ENCODE measurements at regions not wholly inside any gene's neighbourhood (a gene's known extent, or its start where the extent isn't known, plus 50 kb on each side); places are given as distances from the start of the nearest gene placed in this dataset.

DNA sequence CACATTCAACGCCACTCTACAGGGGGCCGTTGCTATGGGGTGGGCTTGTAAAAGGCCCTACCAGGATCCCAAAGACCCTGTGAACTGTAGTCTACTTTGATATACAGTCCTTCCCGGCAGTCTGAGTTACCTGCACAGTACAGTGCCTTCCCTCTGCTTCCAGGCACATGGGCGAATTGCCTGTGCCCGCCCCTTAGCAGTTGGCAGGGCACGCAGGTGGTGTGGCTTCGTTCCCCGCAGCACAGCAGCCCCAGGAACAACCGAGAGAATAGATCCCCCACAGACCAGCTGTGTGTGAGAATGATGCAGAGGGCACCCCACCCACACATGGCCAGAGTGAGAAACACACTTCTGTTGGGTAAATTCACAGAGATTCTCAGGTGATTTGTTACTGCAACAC lies 60.6 kb downstream of the MRPL57 start:
- no peak overlapping the region for H2BK15ac ChIP-seq (ENCODE audit: low read depth, low read length)
- H3K56ac ChIP-seq (ENCODE audit: extremely low read depth, insufficient read depth, low read length): no peak overlapping the region
- no peak for TF ChIP-seq MAZ (IDR thresholded peaks at IDR 0.05; ENCODE audit: borderline replicate concordance, low read depth, low read length)
- H3K9ac ChIP-seq (ENCODE audit: low read depth, low read length): no peak overlapping the region
- no peak overlapping the region for H3K4me3 ChIP-seq (ENCODE audit: insufficient read depth, low read depth, low read length)
- no peaks in the 10 kb centered on the region for H3K36me3 ChIP-seq (ENCODE audit: control insufficient read depth, insufficient read depth, low read length)
- ChIA-PET CTCF (no interaction called here), POLR2A (ENCODE audit: unreplicated experiment) (no interaction called here)
- ATAC-seq (ENCODE audit: low read depth) (no peak), DNase-seq (no peak)
- H4K20me1 ChIP-seq (ENCODE audit: insufficient read depth, low read length): no peaks in the 10 kb centered on the region
- intact Hi-C loops (cut with micrococcal nuclease) (no loop called here), dilution Hi-C loops (cut with HindIII; ENCODE audit: low sequenced_read_pairs, unreplicated experiment) (no loop called here), in situ Hi-C loops (cut with MboI; ENCODE audit: low sequenced_read_pairs) (no loop called here)
- H3K4me1 ChIP-seq (ENCODE audit: control insufficient read depth, insufficient read depth, low read length): no peaks in the 10 kb centered on the region
- H4K91ac ChIP-seq (ENCODE audit: insufficient read depth, low read depth, low read length): no peak overlapping the region
- H3K79me1 ChIP-seq (ENCODE audit: low read depth in 1 of 2, low read length in 2 of 2): no peaks in the 10 kb centered on the region
- H3K27ac ChIP-seq (ENCODE audit: insufficient read depth, low read length): no peak overlapping the region
- H2AK5ac ChIP-seq (ENCODE audit: low read depth, low read length): no peak overlapping the region
- H3K27me3 ChIP-seq (ENCODE audit: control insufficient read depth, insufficient read depth, low read length): peaks cover 2% of the 10 kb centered on the region
- no peak overlapping the region for H2BK20ac ChIP-seq (ENCODE audit: low read depth, low read length)
- H3K14ac ChIP-seq (replicated peaks; ENCODE audit: low read depth, low read length): no peak overlapping the region
- H3K9me3 ChIP-seq (ENCODE audit: control insufficient read depth, insufficient read depth, low read length): no peaks in the 10 kb centered on the region
- no peak overlapping the region for H4K8ac ChIP-seq (ENCODE audit: low read depth in 2 of 2, low read length in 2 of 2)
- no peak overlapping the region for H3K18ac ChIP-seq (ENCODE audit: low read depth, low read length)
- no peak overlapping the region for H3K23ac ChIP-seq (ENCODE audit: low read depth, low read length)
- no CpG with 5 or more reads among the region's 9 CpGs for WGBS, 2 experiments (ENCODE audit: extremely low coverage in 2 of 2, insufficient read length in 1 of 2)
- no peak overlapping the region for H3K4me2 ChIP-seq (ENCODE audit: low read depth, low read length)
- BruUV-seq (replicated peaks): no TSS peak
- H2AK9ac ChIP-seq (replicated peaks; ENCODE audit: low read depth, low read length, poor library complexity): no peak overlapping the region
- no peak overlapping the region for H2BK5ac ChIP-seq (ENCODE audit: low read depth, low read length, poor library complexity, severe bottlenecking)
- H4K5ac ChIP-seq (ENCODE audit: low read depth, low read length): no peak overlapping the region
- no peak overlapping the region for H3K4ac ChIP-seq (ENCODE audit: low read depth, low read length)
- H3K9me1 ChIP-seq (ENCODE audit: insufficient read depth, low read length): peaks cover 3% of the 10 kb centered on the region; the same call in 1 of the 2 replicates
- no peak overlapping the region for H2AFZ ChIP-seq (replicated peaks; ENCODE audit: low read length, poor library complexity)
- H2BK120ac ChIP-seq (ENCODE audit: low read depth, low read length): no peak overlapping the region

Measured in IMR-90 (cell line).